Transverse colon (tissue), 4 donors: ENCODE measurements at regions not wholly inside any gene's neighbourhood (a gene's known extent, or its start where the extent isn't known, plus 50 kb on each side); places are given as distances from the start of the nearest gene placed in this dataset.

Source experiments
- DNase-seq: peaks from one replicate; pipeline ENCODE4 v3.0.0-alpha.2; 2019
- H3K27ac ChIP-seq, 4 donors: fragments of 200-600 bp; sonication (generic); 2 replicates each; pipeline ENCODE4 v1.5.1; 2016 to 2018; ENCODE audit warnings: inconsistent platforms in 4 of 4
- H3K27me3 ChIP-seq: fragments of 200-600 bp; sonication (generic); 2 replicates; pipeline ENCODE4 v1.5.1; 2017; ENCODE audit warnings: inconsistent platforms
- H3K36me3 ChIP-seq, 4 donors: fragments of 200-600 bp; sonication (generic); 2 replicates each; pipeline ENCODE4 v1.5.1; 2017 to 2019; ENCODE audit warnings: inconsistent platforms in 4 of 4
- H3K4me1 ChIP-seq, 4 donors: fragments of 200-600 bp; sonication (generic); 2 replicates each; pipeline ENCODE4 v1.5.1; 2017 to 2020; ENCODE audit warnings: inconsistent platforms in 4 of 4
- H3K4me3 ChIP-seq, 4 donors: fragments of 200-600 bp; sonication (generic); 1 replicate in 1 of 4; 2 replicates in 3 of 4; pipeline versions ENCODE4 v1.5.1 to v1.6.1; 2017 to 2019; ENCODE audit warnings: inconsistent platforms in 4 of 4
- H3K9me3 ChIP-seq, 2 donors: fragments of 200-600 bp; sonication (generic); 2 replicates each; pipeline ENCODE4 v1.5.1; 2017 to 2019; ENCODE audit warnings: inconsistent platforms in 2 of 2
- EP300 ChIP-seq: sonication (generic); formaldehyde crosslinking; IDR thresholded peaks from one replicate; pipeline ENCODE4 v1.6.1; 2017; ENCODE audit warnings: antibody characterized with exemption, low read depth
- POLR2A ChIP-seq: fragments of 450-650 bp; IDR thresholded peaks from one replicate; pipeline ENCODE4 v1.6.1; 2016; ENCODE audit warnings: antibody characterized with exemption, mild to moderate bottlenecking, moderate library complexity
- POLR2AphosphoS5 ChIP-seq, 3 donors: sonication (generic); formaldehyde crosslinking; IDR thresholded peaks; one replicate each; pipeline ENCODE4 v1.6.1; 2016; ENCODE audit warnings: antibody characterized with exemption in 3 of 3
- WGBS, 2 donors: methylation state at CpG; one replicate each; pipeline ENCODE4 v1.1.5; 2018; ENCODE audit warnings: low coverage in 1 of 2; 5-methylcytosine and 5-hydroxymethylcytosine counted together
- in situ Hi-C, 4 donors: fragments of 200-750 bp; cut with MboI; loops; one replicate each; pipeline versions ENCODE4 v1.15.0 to v1.15.1; 2017; ENCODE audit warnings: low sequenced_read_pairs in 3 of 4, low pct_ligation_motif_present in 1 of 4, low pct_unique_long_range_greater_than_20kb in 1 of 4
- intact Hi-C: fragments of 100-400 bp; cut with DNase I; formaldehyde crosslinking; loops from one replicate; pipeline ENCODE4 v1.15.1; 2023; ENCODE audit warnings: low total_unique reads
- TF ChIP-seq, protein P1 (sequence below), 5 experiments: fragments of 200-600 bp in 3 of 5; fragments of 450-650 bp in 2 of 5; sonication (generic) in 3 of 5; IDR thresholded peaks; 1 replicate in 2 of 5; 2 replicates in 3 of 5; pipeline ENCODE4 v1.5.1; 2016 to 2017; ENCODE audit warnings: antibody characterized with exemption in 5 of 5, inconsistent platforms in 3 of 5, mild to moderate bottlenecking in 2 of 5, moderate library complexity in 1 of 5

DNA sequence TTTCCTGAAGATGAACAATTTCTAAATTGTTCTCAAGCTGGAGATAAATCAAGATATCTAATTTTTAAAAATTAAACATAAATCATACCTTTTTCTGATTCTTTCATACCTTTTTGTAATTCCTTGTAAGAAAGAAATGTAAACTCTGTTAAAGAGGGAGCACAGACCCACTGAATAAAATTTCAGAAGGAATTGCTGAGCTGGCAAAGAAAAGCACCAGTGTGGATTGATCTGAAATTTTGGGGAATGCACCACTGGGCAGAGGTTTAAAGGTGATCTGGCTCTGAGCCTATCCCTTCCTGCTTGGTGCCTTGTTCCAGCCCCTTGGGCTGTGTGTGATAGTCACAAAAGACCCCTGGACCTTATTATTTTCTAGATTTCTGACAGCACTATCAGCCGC lies 118.3 kb upstream of the THSD7B start:
- 88% methylated on average over 1 of the region's 1 CpG; no CpG with 5 or more reads in 1 of the 2 donors for whole genome bisulfite sequencing, 2 donors
- intact Hi-C loops (no loop called here), in situ Hi-C loops (no loop called here)
- Histone ChIP-seq H3K27ac (no peak overlapping the region), H3K4me1 (no peaks in the 10 kb centered on the region), H3K27me3 (no peaks in the 10 kb centered on the region), H3K4me3 (no peak overlapping the region), H3K9me3 (no peaks in the 10 kb centered on the region), H3K36me3 (no peaks in the 10 kb centered on the region)
- DNase-seq, result no peak
- no peak for TF ChIP-seq EP300
- TF ChIP-seq, protein P1, sequence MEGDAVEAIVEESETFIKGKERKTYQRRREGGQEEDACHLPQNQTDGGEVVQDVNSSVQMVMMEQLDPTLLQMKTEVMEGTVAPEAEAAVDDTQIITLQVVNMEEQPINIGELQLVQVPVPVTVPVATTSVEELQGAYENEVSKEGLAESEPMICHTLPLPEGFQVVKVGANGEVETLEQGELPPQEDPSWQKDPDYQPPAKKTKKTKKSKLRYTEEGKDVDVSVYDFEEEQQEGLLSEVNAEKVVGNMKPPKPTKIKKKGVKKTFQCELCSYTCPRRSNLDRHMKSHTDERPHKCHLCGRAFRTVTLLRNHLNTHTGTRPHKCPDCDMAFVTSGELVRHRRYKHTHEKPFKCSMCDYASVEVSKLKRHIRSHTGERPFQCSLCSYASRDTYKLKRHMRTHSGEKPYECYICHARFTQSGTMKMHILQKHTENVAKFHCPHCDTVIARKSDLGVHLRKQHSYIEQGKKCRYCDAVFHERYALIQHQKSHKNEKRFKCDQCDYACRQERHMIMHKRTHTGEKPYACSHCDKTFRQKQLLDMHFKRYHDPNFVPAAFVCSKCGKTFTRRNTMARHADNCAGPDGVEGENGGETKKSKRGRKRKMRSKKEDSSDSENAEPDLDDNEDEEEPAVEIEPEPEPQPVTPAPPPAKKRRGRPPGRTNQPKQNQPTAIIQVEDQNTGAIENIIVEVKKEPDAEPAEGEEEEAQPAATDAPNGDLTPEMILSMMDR (IDR thresholded peaks at IDR 0.05), result no peak
- no peak for TF ChIP-seq POLR2AphosphoS5 (IDR thresholded peaks at IDR 0.05)
- TF ChIP-seq POLR2A, result no peak

DNA sequence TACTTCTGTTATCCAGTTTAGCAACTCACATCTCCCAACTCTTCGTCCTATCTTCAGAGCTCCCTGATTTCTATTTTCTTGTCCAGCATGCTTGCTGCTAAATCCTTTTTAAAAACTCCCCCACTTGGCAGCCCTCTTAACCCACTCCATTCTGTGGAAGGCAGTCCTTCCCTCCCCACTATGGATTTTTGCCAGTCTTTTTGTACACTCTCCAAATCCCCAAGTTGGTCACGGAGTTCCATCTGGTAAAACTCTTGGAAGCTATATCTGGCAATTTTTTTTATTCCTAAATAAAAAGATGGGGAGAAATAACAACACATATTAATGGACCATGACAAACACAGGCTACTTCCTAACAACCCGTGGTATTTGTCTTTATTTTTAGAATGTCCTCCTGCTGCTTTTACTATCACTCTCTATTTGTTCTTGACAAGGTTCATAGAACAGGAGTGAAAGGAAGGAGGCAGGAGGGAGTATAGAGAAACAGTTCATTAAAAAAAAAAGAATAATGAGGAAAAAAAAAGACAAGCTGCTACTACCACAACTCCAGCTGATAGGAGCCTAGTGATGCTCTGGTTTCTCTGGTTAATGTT lies 120.0 kb upstream of the THSD7B start:
- H3K36me3 ChIP-seq, result no peaks in the 10 kb centered on the region
- no peak for DNase-seq
- H3K4me1 ChIP-seq, result no peaks in the 10 kb centered on the region
- 34 to 35% methylated on average over 3 of the region's 3 CpGs for WGBS, 2 donors
- TF ChIP-seq POLR2AphosphoS5 (IDR thresholded peaks at IDR 0.05) (no peak), POLR2A (no peak)
- TF ChIP-seq, protein P1 (IDR thresholded peaks at IDR 0.05), result no peak
- no peak overlapping the region for H3K4me3 ChIP-seq
- H3K27ac ChIP-seq, result no peak overlapping the region
- intact Hi-C loops (loop anchor here (1.0 kb wide), 1 partner anchor 18 kb away; no protein-coding TSS in a partner anchor), in situ Hi-C loops (no loop called here)
- H3K27me3 ChIP-seq, result no peaks in the 10 kb centered on the region
- no peaks in the 10 kb centered on the region for H3K9me3 ChIP-seq

DNA sequence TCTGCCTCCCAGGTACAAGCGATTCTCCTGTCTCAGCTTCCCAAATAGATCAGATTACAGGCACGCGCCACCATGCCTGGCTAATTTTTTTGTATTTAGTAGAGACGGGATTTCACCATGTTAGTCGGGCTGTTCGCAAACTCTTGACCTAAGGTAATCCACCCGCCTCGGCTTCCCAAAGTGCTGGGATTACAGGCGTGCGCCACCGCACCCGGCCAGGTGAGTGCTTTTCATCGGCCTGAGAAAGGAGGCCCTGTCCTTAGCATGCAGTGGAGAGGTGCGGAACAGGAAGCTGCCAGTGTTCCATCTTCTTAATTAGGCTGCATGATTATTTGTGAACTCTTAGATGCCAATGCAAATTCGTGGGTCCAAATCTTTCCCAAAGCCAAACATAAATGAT lies 125.7 kb upstream of the THSD7B start:
- in situ Hi-C loops, result no loop called here

DNA sequence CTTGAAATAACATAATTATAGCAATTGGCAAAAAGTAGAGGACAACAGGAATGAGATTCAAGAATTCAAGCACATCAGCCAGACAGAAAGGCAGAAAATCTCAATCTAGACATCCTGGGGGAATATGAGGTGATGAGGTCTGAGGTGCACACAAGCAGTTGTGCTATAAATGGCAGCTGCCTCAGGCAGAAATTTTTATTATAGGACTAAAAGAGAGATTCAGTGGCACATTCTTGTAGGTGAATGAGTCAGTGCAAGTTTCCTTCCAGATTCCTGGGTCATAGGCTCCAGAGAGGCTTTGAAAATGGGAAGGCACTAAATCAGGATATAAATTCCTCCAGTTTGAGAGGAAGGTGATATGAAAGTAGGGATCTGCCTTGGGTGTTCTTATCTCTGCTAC lies 127.2 kb upstream of the THSD7B start:
- DNase-seq, result no peak
- no peak overlapping the region for H3K27ac ChIP-seq
- intact Hi-C loops, result no loop called here
- no peaks in the 10 kb centered on the region for H3K36me3 ChIP-seq
- in situ Hi-C loops, result no loop called here
- H3K9me3 ChIP-seq, result no peaks in the 10 kb centered on the region
- H3K4me1 ChIP-seq, result no peaks in the 10 kb centered on the region
- H3K27me3 ChIP-seq, result no peaks in the 10 kb centered on the region
- H3K4me3 ChIP-seq, result no peak overlapping the region
- TF ChIP-seq POLR2AphosphoS5 (IDR thresholded peaks at IDR 0.05), result no peak
- TF ChIP-seq EP300, result no peak
- no peak for TF ChIP-seq POLR2A
- TF ChIP-seq, protein P1 (IDR thresholded peaks at IDR 0.05), result no peak

More for the DNA sequence above, 125.7 kb upstream of the THSD7B start:
- no peak for DNase-seq
- Histone ChIP-seq H3K4me3 (no peak overlapping the region), H3K9me3 (no peaks in the 10 kb centered on the region), H3K4me1 (no peaks in the 10 kb centered on the region), H3K36me3 (no peaks in the 10 kb centered on the region), H3K27ac (no peak overlapping the region), H3K27me3 (no peaks in the 10 kb centered on the region)
- WGBS, 2 donors, result 90% methylated on average over 15 of the region's 15 CpGs; no CpG with 5 or more reads in 1 of the 2 donors
- TF ChIP-seq POLR2AphosphoS5 (IDR thresholded peaks at IDR 0.05) (no peak), EP300 (no peak), POLR2A (no peak)
- TF ChIP-seq, protein P1 (IDR thresholded peaks at IDR 0.05), result no peak
- intact Hi-C loops, result no loop called here
